Stomach (tissue), 4 donors: ENCODE measurements at regions not wholly inside any gene's neighbourhood (a gene's known extent, or its start where the extent isn't known, plus 50 kb on each side); places are given as distances from the start of the nearest gene placed in this dataset.

ENCODE experiments used
- POLR2A ChIP-seq, 4 donors: fragments of 450-650 bp; IDR thresholded peaks; one replicate each; pipeline ENCODE4 v1.6.1; 2016; ENCODE audit warnings: antibody characterized with exemption in 4 of 4, control low read depth in 2 of 4, mild to moderate bottlenecking in 1 of 4, moderate library complexity in 1 of 4
- TF ChIP-seq, protein P1 (sequence below), 7 experiments: fragments of 450-650 bp in 4 of 7; fragments of 200-600 bp in 3 of 7; sonication (generic) in 3 of 7; IDR thresholded peaks; one replicate each; pipeline ENCODE4 v1.5.1; 2016 to 2019; ENCODE audit warnings: antibody characterized with exemption in 7 of 7, control low read depth in 2 of 7, mild to moderate bottlenecking in 1 of 7

DNA sequence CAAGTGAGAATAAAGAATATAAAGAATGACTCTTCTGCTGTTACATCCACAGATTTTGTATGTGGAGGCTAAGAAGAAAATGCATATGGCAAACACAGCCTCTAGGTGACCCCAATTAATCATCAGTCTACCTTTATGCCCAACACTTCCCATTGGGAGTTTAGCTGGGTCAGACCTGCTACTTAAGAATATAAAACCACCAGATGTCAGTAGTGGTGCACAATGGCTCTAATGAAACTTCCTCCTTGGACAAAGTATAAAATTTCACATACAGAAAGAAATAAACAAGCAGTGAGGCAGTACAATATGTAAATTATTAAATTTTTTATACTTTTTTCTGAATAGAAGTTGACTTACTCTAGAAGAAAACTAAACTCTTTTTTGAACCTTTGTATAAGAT is 539.9 kb downstream of the BRINP1 start:
- TF ChIP-seq, protein P1, sequence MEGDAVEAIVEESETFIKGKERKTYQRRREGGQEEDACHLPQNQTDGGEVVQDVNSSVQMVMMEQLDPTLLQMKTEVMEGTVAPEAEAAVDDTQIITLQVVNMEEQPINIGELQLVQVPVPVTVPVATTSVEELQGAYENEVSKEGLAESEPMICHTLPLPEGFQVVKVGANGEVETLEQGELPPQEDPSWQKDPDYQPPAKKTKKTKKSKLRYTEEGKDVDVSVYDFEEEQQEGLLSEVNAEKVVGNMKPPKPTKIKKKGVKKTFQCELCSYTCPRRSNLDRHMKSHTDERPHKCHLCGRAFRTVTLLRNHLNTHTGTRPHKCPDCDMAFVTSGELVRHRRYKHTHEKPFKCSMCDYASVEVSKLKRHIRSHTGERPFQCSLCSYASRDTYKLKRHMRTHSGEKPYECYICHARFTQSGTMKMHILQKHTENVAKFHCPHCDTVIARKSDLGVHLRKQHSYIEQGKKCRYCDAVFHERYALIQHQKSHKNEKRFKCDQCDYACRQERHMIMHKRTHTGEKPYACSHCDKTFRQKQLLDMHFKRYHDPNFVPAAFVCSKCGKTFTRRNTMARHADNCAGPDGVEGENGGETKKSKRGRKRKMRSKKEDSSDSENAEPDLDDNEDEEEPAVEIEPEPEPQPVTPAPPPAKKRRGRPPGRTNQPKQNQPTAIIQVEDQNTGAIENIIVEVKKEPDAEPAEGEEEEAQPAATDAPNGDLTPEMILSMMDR (IDR thresholded peaks at IDR 0.05): no peak
- no peak for TF ChIP-seq POLR2A (IDR thresholded peaks at IDR 0.05)
